Kidney (tissue), 13 donors: ENCODE measurements at regions not wholly inside any gene's neighbourhood (a gene's known extent, or its start where the extent isn't known, plus 50 kb on each side); places are given as distances from the start of the nearest gene placed in this dataset.

Experiments
- DNase-seq, 5 donors: peaks; one replicate each; pipeline ENCODE4 v3.0.0-alpha.2; 2013 to 2020
- FAIRE-seq: peaks from 2 replicates; lab custom pipeline; 2012; peaks lifted over from hg19 to GRCh38; lab: Jason Lieb, UNC
- H3K27ac ChIP-seq, 2 donors: one replicate each; pipeline ENCODE4 v1.7.0; 2013; ENCODE audit warnings: low read depth in 2 of 2, low read length in 2 of 2, inconsistent platforms in 1 of 2
- H3K27me3 ChIP-seq: one replicate; pipeline ENCODE4 v1.7.1; 2013; ENCODE audit warnings: low read length, inconsistent platforms; ENCODE audit not compliant: control insufficient read depth, insufficient read depth
- H3K36me3 ChIP-seq, 3 donors: one replicate each; pipeline versions ENCODE4 v1.7.0 to v1.7.1; 2013; ENCODE audit warnings: low read length in 3 of 3, control low read depth in 1 of 3, inconsistent platforms in 1 of 3; ENCODE audit not compliant: insufficient read depth in 3 of 3, control insufficient read depth in 2 of 3
- H3K4me1 ChIP-seq, 3 donors: one replicate each; pipeline versions ENCODE4 v1.7.0 to v1.7.1; 2013; ENCODE audit warnings: low read length in 3 of 3, inconsistent platforms in 1 of 3, low read depth in 1 of 3; ENCODE audit not compliant: control insufficient read depth in 2 of 3, insufficient read depth in 2 of 3
- H3K4me3 ChIP-seq, 3 donors: one replicate each; pipeline versions ENCODE4 v1.7.0 to v1.8.1; 2013; ENCODE audit warnings: low read length in 3 of 3, control low read depth in 1 of 3, inconsistent platforms in 1 of 3
- H3K9ac ChIP-seq, 3 donors: one replicate each; pipeline versions ENCODE4 v1.7.0 to v1.7.1; 2013; ENCODE audit warnings: low read length in 3 of 3, control low read depth in 1 of 3, inconsistent platforms in 1 of 3
- H3K9me3 ChIP-seq, 3 donors: one replicate each; pipeline versions ENCODE4 v1.7.0 to v1.7.1; 2013; ENCODE audit warnings: low read length in 3 of 3, control low read depth in 1 of 3, inconsistent platforms in 1 of 3; ENCODE audit not compliant: control insufficient read depth in 2 of 3, insufficient read depth in 1 of 3
- CTCF ChIP-seq: IDR thresholded peaks from 3 replicates; pipeline ENCODE4 v1.5.1; 2012; ENCODE audit warnings: mild to moderate bottlenecking, moderate library complexity, borderline replicate concordance; ENCODE audit not compliant: insufficient read depth; ENCODE audit errors: extremely low read depth
- intact Hi-C: fragments of 100-400 bp; cut with DNase I; formaldehyde crosslinking; loops from one replicate; pipeline ENCODE4 v1.11.1; 2022
- donor health status: control.
- donor health status: control.
- donor health status: control.
- donor health status: control.
- donor health status: control.
- donor health status: DM: yes; HTN: yes; CAD: no.
- donor health status: Normal renal cell carcinoma (clear cell type).

- no peak overlapping the region for H3K27ac ChIP-seq
- DNase-seq (no peak), FAIRE-seq (no peak)
- intact Hi-C loops = no loop called here
- H3K9me3 ChIP-seq = no peaks in the 10 kb centered on the region
- H3K4me3 ChIP-seq = no peak overlapping the region
- no peaks in the 10 kb centered on the region for H3K4me1 ChIP-seq
- no peak for TF ChIP-seq CTCF
- H3K36me3 ChIP-seq = no peaks in the 10 kb centered on the region
- no peaks in the 10 kb centered on the region for H3K27me3 ChIP-seq
- no peak overlapping the region for H3K9ac ChIP-seq
Measured at GRCh38 chr4:104044369-104044768, 324.6 kb upstream of the TACR3 start.

- H3K4me1 ChIP-seq = no peaks in the 10 kb centered on the region
- FAIRE-seq (no peak), DNase-seq (no peak)
- no peak for TF ChIP-seq CTCF
- H3K27ac ChIP-seq = no peak overlapping the region
- H3K4me3 ChIP-seq = no peak overlapping the region
- no peaks in the 10 kb centered on the region for H3K27me3 ChIP-seq
- intact Hi-C loops = no loop called here
- no peaks in the 10 kb centered on the region for H3K36me3 ChIP-seq
- H3K9me3 ChIP-seq = no peaks in the 10 kb centered on the region
- H3K9ac ChIP-seq = no peak overlapping the region
Measured at GRCh38 chr4:104032896-104033295, 313.1 kb upstream of the TACR3 start.

- DNase-seq = no peak
- H3K4me1 ChIP-seq = no peaks in the 10 kb centered on the region
- intact Hi-C loops = no loop called here
- H3K9me3 ChIP-seq = no peaks in the 10 kb centered on the region
- H3K9ac ChIP-seq = no peak overlapping the region
- no peaks in the 10 kb centered on the region for H3K27me3 ChIP-seq
- no peak overlapping the region for H3K27ac ChIP-seq
- TF ChIP-seq CTCF = no peak
- no peak for FAIRE-seq
- no peaks in the 10 kb centered on the region for H3K36me3 ChIP-seq
- H3K4me3 ChIP-seq = no peak overlapping the region
Measured at GRCh38 chr4:104025251-104025650, 305.5 kb upstream of the TACR3 start.

- FAIRE-seq (no peak), DNase-seq (no peak)
- intact Hi-C loops = no loop called here
- Histone ChIP-seq H3K36me3 (no peaks in the 10 kb centered on the region), H3K9me3 (no peaks in the 10 kb centered on the region), H3K27me3 (no peaks in the 10 kb centered on the region), H3K4me1 (no peaks in the 10 kb centered on the region), H3K4me3 (no peak overlapping the region), H3K27ac (no peak overlapping the region), H3K9ac (no peak overlapping the region)
- no peak for TF ChIP-seq CTCF
Measured at GRCh38 chr4:104022831-104023230, 303.0 kb upstream of the TACR3 start.
